Common myeloid progenitor, CD34-positive (primary cell): ENCODE measurements at regions not wholly inside any gene's neighbourhood (a gene's known extent, or its start where the extent isn't known, plus 50 kb on each side); places are given as distances from the start of the nearest gene placed in this dataset.

Experiments used
- CTCF ChIA-PET: fragments of 350-600 bp; sonication (Branson Sonifier 250); formaldehyde crosslinking; loops from one replicate; lab custom pipeline; 2021; ENCODE audit warnings: antibody characterized with exemption; lab: Charles Lee
- POLR2A ChIA-PET: fragments of 350-600 bp; sonication (Branson Sonifier 250); formaldehyde crosslinking; loops from one replicate; lab custom pipeline; 2021; ENCODE audit warnings: antibody characterized with exemption; lab: Charles Lee
- DNase-seq, 3 donors: peaks; one replicate each; pipeline versions ENCODE4 v3.0.0 to v3.0.0-alpha.2; 2013
- H3K27ac ChIP-seq, 2 experiments: 1 replicate in 1 of 2; 2 replicates in 1 of 2; pipeline ENCODE4 v1.7.0; 2013; ENCODE audit warnings: inconsistent platforms in 2 of 2, low read length in 2 of 2, mild to moderate bottlenecking in 2 of 2, low read depth in 1 of 2, moderate library complexity in 1 of 2; ENCODE audit not compliant: severe bottlenecking in 2 of 2, insufficient read depth in 1 of 2, poor library complexity in 1 of 2
- H3K27me3 ChIP-seq, 5 experiments: replicated peaks in 2 of 5; 1 replicate in 3 of 5; 2 replicates in 2 of 5; pipeline versions ENCODE4 v1.6.1 to v1.7.0; 2013; ENCODE audit warnings: low read length in 4 of 5, mild to moderate bottlenecking in 2 of 5, moderate library complexity in 2 of 5, inconsistent platforms in 1 of 5; ENCODE audit not compliant: insufficient read depth in 5 of 5, control insufficient read depth in 4 of 5
- H3K36me3 ChIP-seq, 4 experiments: 1 replicate in 2 of 4; 2 replicates in 2 of 4; pipeline versions ENCODE4 v1.6.1 to v1.7.0; 2013; ENCODE audit warnings: low read length in 3 of 4, control low read depth in 1 of 4, mild to moderate bottlenecking in 1 of 4; ENCODE audit not compliant: control insufficient read depth in 4 of 4, insufficient read depth in 4 of 4
- H3K4me1 ChIP-seq, 4 experiments: 1 replicate in 3 of 4; 2 replicates in 1 of 4; pipeline versions ENCODE4 v1.6.1 to v1.7.1; 2013; ENCODE audit warnings: low read length in 3 of 4, mild to moderate bottlenecking in 3 of 4, control low read depth in 1 of 4, inconsistent platforms in 1 of 4, moderate library complexity in 1 of 4; ENCODE audit not compliant: control insufficient read depth in 4 of 4, insufficient read depth in 4 of 4; ENCODE audit errors: control extremely low read depth in 1 of 4
- H3K4me3 ChIP-seq, 7 experiments: 1 replicate in 4 of 7; 2 replicates in 3 of 7; pipeline versions ENCODE4 v1.5.1 to v1.7.0; 2013; ENCODE audit warnings: mild to moderate bottlenecking in 7 of 7, low read length in 6 of 7, moderate library complexity in 6 of 7, inconsistent platforms in 2 of 7, low read depth in 2 of 7, control low read depth in 1 of 7; ENCODE audit not compliant: insufficient read depth in 4 of 7, control insufficient read depth in 1 of 7; ENCODE audit errors: extremely low read depth in 1 of 7
- H3K9me3 ChIP-seq, 5 experiments: 1 replicate in 4 of 5; 2 replicates in 1 of 5; pipeline versions ENCODE4 v1.6.1 to v1.7.1; 2013; ENCODE audit warnings: low read length in 4 of 5, mild to moderate bottlenecking in 2 of 5, inconsistent platforms in 1 of 5, low read depth in 1 of 5, moderate library complexity in 1 of 5; ENCODE audit not compliant: control insufficient read depth in 4 of 5, insufficient read depth in 2 of 5; ENCODE audit errors: control extremely low read depth in 1 of 5
- WGBS: methylation state at CpG from one replicate; pipeline ENCODE4 v1.1.5; 2013; ENCODE audit not compliant: insufficient coverage; 5-methylcytosine and 5-hydroxymethylcytosine counted together

GRCh38 chr13:106331116-106331515, 204.3 kb downstream of the EFNB2 start:
- Histone ChIP-seq H3K9me3 (no peaks in the 10 kb centered on the region), H3K4me1 (no peaks in the 10 kb centered on the region), H3K36me3 (no peaks in the 10 kb centered on the region), H3K27me3 (no peaks in the 10 kb centered on the region), H3K4me3 (no peak overlapping the region), H3K27ac (no peak overlapping the region)
- ChIA-PET CTCF (no interaction called here), POLR2A (no interaction called here)
- no peak for DNase-seq
- 98% methylated on average over 4 of the region's 4 CpGs for WGBS

GRCh38 chr13:106329941-106330340, 205.5 kb downstream of the EFNB2 start:
- Histone ChIP-seq H3K36me3 (no peaks in the 10 kb centered on the region), H3K27ac (no peak overlapping the region), H3K27me3 (no peaks in the 10 kb centered on the region), H3K9me3 (no peaks in the 10 kb centered on the region), H3K4me3 (no peak overlapping the region), H3K4me1 (no peaks in the 10 kb centered on the region)
- no peak for DNase-seq
- ChIA-PET POLR2A (no interaction called here), CTCF (no interaction called here)
- 94% methylated on average over 5 of the region's 5 CpGs for whole genome bisulfite sequencing

GRCh38 chr13:106326751-106327150, 208.7 kb downstream of the EFNB2 start:
- Histone ChIP-seq H3K9me3 (peaks cover 0 to 10% (median 8%) of the 10 kb centered on the region in 5 experiments), H3K27ac (no peak overlapping the region), H3K27me3 (no peaks in the 10 kb centered on the region), H3K4me3 (no peak overlapping the region), H3K4me1 (no peaks in the 10 kb centered on the region), H3K36me3 (no peaks in the 10 kb centered on the region)
- no CpG with 5 or more reads among the region's 4 CpGs for WGBS
- no peak for DNase-seq
- POLR2A ChIA-PET: no interaction called here
- CTCF ChIA-PET: no interaction called here

GRCh38 chr13:106324444-106324843, 211.0 kb downstream of the EFNB2 start:
- H3K36me3 ChIP-seq: no peaks in the 10 kb centered on the region
- no peaks in the 10 kb centered on the region for H3K27me3 ChIP-seq
- peaks cover 0 to 11% (median 9%) of the 10 kb centered on the region in 5 experiments for H3K9me3 ChIP-seq
- H3K27ac ChIP-seq: no peak overlapping the region
- no peak overlapping the region for H3K4me3 ChIP-seq
- ChIA-PET CTCF (no interaction called here), POLR2A (no interaction called here)
- DNase-seq: no peak
- WGBS: 100% methylated on average over 3 of the region's 5 CpGs
- no peaks in the 10 kb centered on the region for H3K4me1 ChIP-seq

GRCh38 chr13:106322628-106323027, 212.8 kb downstream of the EFNB2 start:
- POLR2A ChIA-PET: no interaction called here
- no peaks in the 10 kb centered on the region for H3K27me3 ChIP-seq
- H3K27ac ChIP-seq: no peak overlapping the region
- H3K36me3 ChIP-seq: no peaks in the 10 kb centered on the region
- peaks cover 0 to 11% (median 9%) of the 10 kb centered on the region in 5 experiments for H3K9me3 ChIP-seq
- no peak for DNase-seq
- H3K4me1 ChIP-seq: peaks cover 0 to 3% (median 0%) of the 10 kb centered on the region in 4 experiments
- no peak overlapping the region for H3K4me3 ChIP-seq
- CTCF ChIA-PET: interaction anchor here (0.8 kb wide), 1 partner anchor 199 kb away, joined by 3 read pairs; no protein-coding TSS in a partner anchor

- H3K27me3 ChIP-seq: no peaks in the 10 kb centered on the region
- no peak overlapping the region for H3K4me3 ChIP-seq
- H3K4me1 ChIP-seq: peaks cover 0 to 3% (median 0%) of the 10 kb centered on the region in 4 experiments
- peaks cover 0 to 11% (median 9%) of the 10 kb centered on the region in 5 experiments for H3K9me3 ChIP-seq
- CTCF ChIA-PET: interaction anchor here (0.9 kb wide), 1 partner anchor 9 kb away, joined by 3 read pairs; no protein-coding TSS in a partner anchor
- H3K27ac ChIP-seq: no peak overlapping the region
- H3K36me3 ChIP-seq: no peaks in the 10 kb centered on the region
- POLR2A ChIA-PET: interaction anchor here (0.6 kb wide), 1 partner anchor 214 kb away, joined by 4 read pairs; no protein-coding TSS in a partner anchor
- 38% methylated on average over 1 of the region's 4 CpGs for WGBS
- DNase-seq: peak; percentile 10 to 74 (median 55)
Measured at GRCh38 chr13:106318941-106319411, 216.5 kb downstream of the EFNB2 start.

GRCh38 chr13:106314417-106314816, 221.0 kb downstream of the EFNB2 start:
- Histone ChIP-seq H3K9me3 (no peaks in the 10 kb centered on the region), H3K27me3 (peaks cover 0 to 3% (median 0%) of the 10 kb centered on the region in 5 experiments), H3K27ac (no peak overlapping the region), H3K4me3 (no peak overlapping the region), H3K36me3 (no peaks in the 10 kb centered on the region), H3K4me1 (peaks cover 0 to 3% (median 0%) of the 10 kb centered on the region in 4 experiments)
- 97% methylated on average over 5 of the region's 5 CpGs for WGBS
- ChIA-PET CTCF (no interaction called here), POLR2A (no interaction called here)
- no peak for DNase-seq
